SK-N-MC (cell line): ENCODE measurements at regions not wholly inside any gene's neighbourhood (a gene's known extent, or its start where the extent isn't known, plus 50 kb on each side); places are given as distances from the start of the nearest gene placed in this dataset.

Experiments
- EZH2 ChIP-seq: fragments of 200-600 bp; sonication (generic); IDR thresholded peaks from one replicate; pipeline ENCODE4 v1.6.1; 2017; ENCODE audit warnings: antibody characterized with exemption
- POLR2AphosphoS5 ChIP-seq: IDR thresholded peaks from 2 replicates; pipeline ENCODE4 v1.6.1; 2012; ENCODE audit warnings: mild to moderate bottlenecking, low read depth, low read length, borderline replicate concordance

- TF ChIP-seq EZH2 (no peak), POLR2AphosphoS5 (no peak)
These were observed 366.6 kb downstream of the REEP3 start for GRCh38 chr10:63887600-63888370.
